GM18870 (cell line): ENCODE measurements at regions not wholly inside any gene's neighbourhood (a gene's known extent, or its start where the extent isn't known, plus 50 kb on each side); places are given as distances from the start of the nearest gene placed in this dataset.
A peak's percentile ranks its signal among the peaks of the same experiment; 100 is the strongest.

Source experiments
- ATAC-seq: cut with Tn5 transposase; IDR thresholded peaks from one replicate; pipeline ENCODE4 v1.9.1; 2021; ENCODE audit warnings: moderate library complexity; ENCODE audit not compliant: unreplicated experiment

DNA sequence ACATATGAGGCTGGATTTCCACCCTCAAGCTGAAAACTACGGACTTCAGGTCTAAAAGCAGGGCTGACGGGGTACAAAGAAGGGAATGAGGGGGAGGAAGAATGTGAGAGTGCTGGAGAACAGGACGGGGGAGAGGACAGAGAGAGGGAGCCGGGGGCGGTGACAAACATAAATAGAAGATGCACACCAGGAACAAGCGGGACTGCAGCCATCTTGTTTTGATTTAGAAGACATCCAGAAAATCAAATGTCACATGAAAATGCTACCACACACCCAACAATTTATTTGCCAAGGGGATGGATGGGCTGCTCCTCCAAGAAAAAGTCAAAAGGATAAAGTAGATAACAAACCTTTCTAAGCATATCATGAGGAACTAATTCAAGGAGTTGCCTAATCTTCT, 59.2 kb upstream of the FHL2 start:
- no peak for ATAC-seq

DNA sequence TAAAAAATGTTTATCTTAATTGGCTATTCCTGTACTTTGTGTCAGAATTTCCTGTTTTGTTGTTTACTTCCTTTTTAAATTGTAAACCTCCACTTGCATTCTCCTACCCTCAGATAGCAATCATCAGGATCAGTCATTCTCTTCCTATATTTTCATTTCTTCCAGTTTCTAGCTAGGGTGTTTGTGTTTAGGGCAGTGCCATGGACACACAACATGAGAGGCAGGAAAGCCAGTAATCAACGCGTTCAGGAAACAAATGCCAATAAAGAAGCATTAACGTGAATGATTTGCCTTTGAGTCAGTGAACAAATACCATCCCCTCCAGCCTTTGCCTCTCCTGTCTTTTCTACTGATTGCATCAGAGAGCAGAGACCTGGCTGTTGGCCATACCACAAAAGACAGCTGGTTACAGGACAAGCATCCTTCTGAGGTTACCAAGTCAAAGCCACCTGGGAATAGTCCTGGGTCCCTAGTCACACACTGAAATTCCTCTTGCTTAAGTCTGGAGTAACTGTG, 56.7 kb upstream of the FHL2 start:
- no peak for ATAC-seq

- ATAC-seq, result peak; percentile 55
These were observed 56.1 kb upstream of the FHL2 start for GRCh38 chr2:105454801-105455485.

DNA sequence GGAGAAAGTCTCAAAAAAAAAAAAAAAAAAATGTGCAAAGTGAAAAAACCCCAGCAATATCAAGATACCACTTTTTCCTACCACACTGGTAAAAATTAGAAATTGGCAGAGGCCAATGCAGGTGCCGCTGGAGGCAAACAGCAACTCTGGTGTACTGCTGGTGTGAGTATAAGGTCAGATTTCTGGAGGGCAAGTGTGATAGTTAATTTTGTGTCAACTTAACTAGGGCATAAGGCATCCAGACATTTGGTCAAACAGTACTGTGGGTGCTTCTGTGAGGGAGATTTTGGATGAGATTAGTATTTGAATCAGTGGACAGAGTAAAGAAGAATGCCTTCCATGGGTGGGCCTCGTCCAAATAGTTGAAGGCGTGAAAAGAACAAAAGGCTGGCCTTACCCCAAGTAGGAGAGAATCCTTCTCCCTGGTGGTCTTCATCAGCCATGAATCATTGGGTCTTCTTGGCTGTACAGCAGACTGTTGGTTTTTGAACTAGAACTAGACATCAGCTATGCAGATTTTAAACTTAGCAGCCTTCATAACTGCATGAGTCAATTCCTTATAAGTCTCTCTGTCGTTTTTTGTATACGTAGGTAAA, 52.8 kb upstream of the FHL2 start:
- no peak for ATAC-seq

DNA sequence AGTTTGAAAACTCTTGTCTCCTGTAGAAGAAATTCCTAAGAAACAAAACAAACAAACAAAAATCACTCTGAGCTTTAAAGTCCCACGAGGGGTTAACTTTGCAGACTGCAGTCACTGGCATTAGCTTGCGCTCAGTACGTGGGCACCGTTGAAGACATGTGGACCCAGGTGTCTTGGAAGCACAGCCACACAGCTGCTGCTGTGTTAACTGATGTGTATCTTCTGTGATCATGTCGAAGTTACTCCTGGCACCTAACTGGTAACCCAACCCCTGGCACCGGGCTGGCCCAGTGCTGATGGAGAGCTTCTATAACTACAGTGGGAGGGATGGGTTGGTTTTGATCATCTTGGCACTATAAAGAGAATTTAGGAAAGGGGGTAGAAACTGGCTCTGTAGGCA, 51.6 kb upstream of the FHL2 start:
- no peak for ATAC-seq

GRCh38 chr2:105449076-105449475, 50.2 kb upstream of the FHL2 start:
- ATAC-seq, result no peak
